ENCODE measurements at regions not wholly inside any gene's neighbourhood (a gene's known extent, or its start where the extent isn't known, plus 50 kb on each side); places are given as distances from the start of the nearest gene placed in this dataset.

DNA sequence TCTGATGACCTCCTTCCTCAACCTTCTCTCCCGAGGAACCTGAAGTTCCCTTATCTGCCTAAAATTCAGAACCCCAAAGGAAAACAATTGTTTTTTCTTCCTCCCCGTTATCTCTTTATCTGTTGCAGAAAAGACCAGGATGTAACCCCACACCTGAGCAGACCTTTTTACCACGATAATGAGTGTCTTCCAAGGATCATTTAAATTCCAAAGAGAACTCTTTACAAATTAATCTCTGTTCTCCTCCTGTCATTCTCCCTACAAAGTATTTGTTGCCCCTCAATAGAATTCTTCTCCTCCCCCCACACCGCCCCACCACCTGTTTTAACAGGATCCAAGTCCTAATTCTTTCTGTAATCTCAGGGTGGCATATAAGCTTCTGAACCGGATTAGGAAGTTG, 78.5 kb upstream of the NLGN4X start:
- no peak overlapping the region for H3K9ac ChIP-seq
- no peak for DNase-seq
- no peaks in the 10 kb centered on the region for H3K9me2 ChIP-seq
- no peak overlapping the region for H2AFZ ChIP-seq (ENCODE audit: low read depth)
- CTCF ChIA-PET, result no interaction called here
- H3K36me3 ChIP-seq (replicated peaks in 1 of 2; ENCODE audit: control insufficient read depth in 1 of 2, insufficient read depth in 2 of 2, low read length in 1 of 2), result no peaks in the 10 kb centered on the region
- no peaks in the 10 kb centered on the region for H3K4me1 ChIP-seq (ENCODE audit: control insufficient read depth in 1 of 2, insufficient read depth in 2 of 2, low read depth in 1 of 2, low read length in 1 of 2)
- H3K9me3 ChIP-seq, result no peaks in the 10 kb centered on the region
- H3K79me2 ChIP-seq (ENCODE audit: insufficient read depth), result no peaks in the 10 kb centered on the region
- no peak overlapping the region for H3K27ac ChIP-seq (ENCODE audit: low read depth in 2 of 2, low read length in 1 of 2)
- H3K4me2 ChIP-seq, result no peak overlapping the region
- WGBS (ENCODE audit: low lambda C conversion rate), result 16% methylated on average over 5 of the region's 5 CpGs
- no peaks in the 10 kb centered on the region for H3F3A ChIP-seq (replicated peaks; ENCODE audit: insufficient read depth)
- no peaks in the 10 kb centered on the region for H3K27me3 ChIP-seq (ENCODE audit: insufficient read depth)
- no peaks in the 10 kb centered on the region for H4K20me1 ChIP-seq (ENCODE audit: insufficient read depth)
- TF ChIP-seq, protein P1, sequence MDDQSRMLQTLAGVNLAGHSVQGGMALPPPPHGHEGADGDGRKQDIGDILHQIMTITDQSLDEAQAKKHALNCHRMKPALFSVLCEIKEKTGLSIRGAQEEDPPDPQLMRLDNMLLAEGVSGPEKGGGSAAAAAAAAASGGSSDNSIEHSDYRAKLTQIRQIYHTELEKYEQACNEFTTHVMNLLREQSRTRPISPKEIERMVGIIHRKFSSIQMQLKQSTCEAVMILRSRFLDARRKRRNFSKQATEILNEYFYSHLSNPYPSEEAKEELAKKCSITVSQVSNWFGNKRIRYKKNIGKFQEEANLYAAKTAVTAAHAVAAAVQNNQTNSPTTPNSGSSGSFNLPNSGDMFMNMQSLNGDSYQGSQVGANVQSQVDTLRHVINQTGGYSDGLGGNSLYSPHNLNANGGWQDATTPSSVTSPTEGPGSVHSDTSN (IDR thresholded peaks at IDR 0.05), result no peak
- TF ChIP-seq RXRA (IDR thresholded peaks at IDR 0.05; ENCODE audit: borderline replicate concordance, low read depth) (no peak), MEF2A (IDR thresholded peaks at IDR 0.05; ENCODE audit: borderline replicate concordance, low read depth) (no peak), TAF1 (IDR thresholded peaks at IDR 0.05; ENCODE audit: borderline replicate concordance, low read depth, low read length) (no peak), ELF1 (IDR thresholded peaks at IDR 0.05) (no peak), GATA2 (CRISPR knock-in tag; IDR thresholded peaks at IDR 0.05) (no peak), JUND (IDR thresholded peaks at IDR 0.05) (no peak), NRF1 (IDR thresholded peaks at IDR 0.05; ENCODE audit: low read depth, low read length) (no peak), GABPA (IDR thresholded peaks at IDR 0.05; ENCODE audit: low read depth) (no peak), FOXJ3 (CRISPR knock-in tag; IDR thresholded peaks at IDR 0.05) (no peak), CHD2 (IDR thresholded peaks at IDR 0.05; ENCODE audit: low read length, partially characterized antibody) (no peak)
- TF ChIP-seq, protein P2, sequence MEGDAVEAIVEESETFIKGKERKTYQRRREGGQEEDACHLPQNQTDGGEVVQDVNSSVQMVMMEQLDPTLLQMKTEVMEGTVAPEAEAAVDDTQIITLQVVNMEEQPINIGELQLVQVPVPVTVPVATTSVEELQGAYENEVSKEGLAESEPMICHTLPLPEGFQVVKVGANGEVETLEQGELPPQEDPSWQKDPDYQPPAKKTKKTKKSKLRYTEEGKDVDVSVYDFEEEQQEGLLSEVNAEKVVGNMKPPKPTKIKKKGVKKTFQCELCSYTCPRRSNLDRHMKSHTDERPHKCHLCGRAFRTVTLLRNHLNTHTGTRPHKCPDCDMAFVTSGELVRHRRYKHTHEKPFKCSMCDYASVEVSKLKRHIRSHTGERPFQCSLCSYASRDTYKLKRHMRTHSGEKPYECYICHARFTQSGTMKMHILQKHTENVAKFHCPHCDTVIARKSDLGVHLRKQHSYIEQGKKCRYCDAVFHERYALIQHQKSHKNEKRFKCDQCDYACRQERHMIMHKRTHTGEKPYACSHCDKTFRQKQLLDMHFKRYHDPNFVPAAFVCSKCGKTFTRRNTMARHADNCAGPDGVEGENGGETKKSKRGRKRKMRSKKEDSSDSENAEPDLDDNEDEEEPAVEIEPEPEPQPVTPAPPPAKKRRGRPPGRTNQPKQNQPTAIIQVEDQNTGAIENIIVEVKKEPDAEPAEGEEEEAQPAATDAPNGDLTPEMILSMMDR (IDR thresholded peaks at IDR 0.05), result no peak
- TF ChIP-seq, protein P3, sequence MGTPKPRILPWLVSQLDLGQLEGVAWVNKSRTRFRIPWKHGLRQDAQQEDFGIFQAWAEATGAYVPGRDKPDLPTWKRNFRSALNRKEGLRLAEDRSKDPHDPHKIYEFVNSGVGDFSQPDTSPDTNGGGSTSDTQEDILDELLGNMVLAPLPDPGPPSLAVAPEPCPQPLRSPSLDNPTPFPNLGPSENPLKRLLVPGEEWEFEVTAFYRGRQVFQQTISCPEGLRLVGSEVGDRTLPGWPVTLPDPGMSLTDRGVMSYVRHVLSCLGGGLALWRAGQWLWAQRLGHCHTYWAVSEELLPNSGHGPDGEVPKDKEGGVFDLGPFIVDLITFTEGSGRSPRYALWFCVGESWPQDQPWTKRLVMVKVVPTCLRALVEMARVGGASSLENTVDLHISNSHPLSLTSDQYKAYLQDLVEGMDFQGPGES (IDR thresholded peaks at IDR 0.05; ENCODE audit: low read depth, low read length), result no peak
- H3K4me3 ChIP-seq (ENCODE audit: low read depth in 2 of 2, low read length in 1 of 2), result no peak overlapping the region
- POLR2A ChIA-PET, result no interaction called here

DNA sequence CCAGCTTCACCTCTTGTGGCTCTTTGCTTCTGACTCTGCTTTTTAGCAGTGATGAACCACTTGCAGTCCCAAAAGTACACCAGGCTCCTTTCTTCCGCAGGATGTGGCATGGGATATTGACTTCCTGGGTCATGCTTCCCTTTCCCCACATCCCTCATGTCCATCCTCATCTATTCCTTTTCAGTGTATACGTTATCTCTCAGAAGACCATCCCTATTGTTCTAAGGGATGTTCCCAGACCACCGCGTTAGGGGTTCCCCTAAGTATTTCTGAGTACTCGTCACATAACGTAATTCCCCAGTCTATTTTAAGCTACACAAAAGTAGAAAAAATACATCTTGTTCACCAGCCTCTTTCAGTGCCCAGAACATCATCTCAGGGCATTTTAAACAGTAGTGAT, 71.1 kb upstream of the NLGN4X start:
- 37% methylated on average over 6 of the region's 6 CpGs for WGBS (ENCODE audit: low lambda C conversion rate)

More for the DNA sequence above, 71.1 kb upstream of the NLGN4X start:
- H3K9me2 ChIP-seq, result no peaks in the 10 kb centered on the region
- H3K4me1 ChIP-seq (ENCODE audit: control insufficient read depth in 1 of 2, insufficient read depth in 2 of 2, low read depth in 1 of 2, low read length in 1 of 2), result no peaks in the 10 kb centered on the region
- no peak overlapping the region for H3K9ac ChIP-seq
- no peaks in the 10 kb centered on the region for H3K36me3 ChIP-seq (replicated peaks in 1 of 2; ENCODE audit: control insufficient read depth in 1 of 2, insufficient read depth in 2 of 2, low read length in 1 of 2)
- H3K79me2 ChIP-seq (ENCODE audit: insufficient read depth), result no peaks in the 10 kb centered on the region
- TF ChIP-seq, protein P1 (IDR thresholded peaks at IDR 0.05), result no peak
- TF ChIP-seq TEAD4 (IDR thresholded peaks at IDR 0.05; ENCODE audit: borderline replicate concordance, insufficient read depth) (no peak), SMC3 (IDR thresholded peaks at IDR 0.05; ENCODE audit: low read depth, low read length) (no peak), GABPA (IDR thresholded peaks at IDR 0.05; ENCODE audit: low read depth) (no peak), NFIC (IDR thresholded peaks at IDR 0.05; ENCODE audit: borderline replicate concordance) (no peak), JUND (IDR thresholded peaks at IDR 0.05) (no peak), TAF1 (IDR thresholded peaks at IDR 0.05; ENCODE audit: borderline replicate concordance, low read depth, low read length) (no peak), MXI1 (IDR thresholded peaks at IDR 0.05; ENCODE audit: low read depth, low read length) (no peak)
- TF ChIP-seq, protein P4, sequence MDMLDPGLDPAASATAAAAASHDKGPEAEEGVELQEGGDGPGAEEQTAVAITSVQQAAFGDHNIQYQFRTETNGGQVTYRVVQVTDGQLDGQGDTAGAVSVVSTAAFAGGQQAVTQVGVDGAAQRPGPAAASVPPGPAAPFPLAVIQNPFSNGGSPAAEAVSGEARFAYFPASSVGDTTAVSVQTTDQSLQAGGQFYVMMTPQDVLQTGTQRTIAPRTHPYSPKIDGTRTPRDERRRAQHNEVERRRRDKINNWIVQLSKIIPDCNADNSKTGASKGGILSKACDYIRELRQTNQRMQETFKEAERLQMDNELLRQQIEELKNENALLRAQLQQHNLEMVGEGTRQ (IDR thresholded peaks at IDR 0.05; ENCODE audit: borderline replicate concordance, low read depth, low read length), result no peak
- TF ChIP-seq, protein P2 (IDR thresholded peaks at IDR 0.05), result no peak
- no peaks in the 10 kb centered on the region for H3K27me3 ChIP-seq (ENCODE audit: insufficient read depth)
- no peak overlapping the region for H3K4me2 ChIP-seq
- H2AFZ ChIP-seq (ENCODE audit: low read depth), result no peak overlapping the region
- no peak for DNase-seq
- H3F3A ChIP-seq (replicated peaks; ENCODE audit: insufficient read depth), result no peaks in the 10 kb centered on the region
- CTCF ChIA-PET, result no interaction called here
- POLR2A ChIA-PET, result no interaction called here
- H3K9me3 ChIP-seq, result no peaks in the 10 kb centered on the region
- H4K20me1 ChIP-seq (ENCODE audit: insufficient read depth), result no peaks in the 10 kb centered on the region
- H3K27ac ChIP-seq (ENCODE audit: low read depth in 2 of 2, low read length in 1 of 2), result no peak overlapping the region
- H3K4me3 ChIP-seq (ENCODE audit: low read depth in 2 of 2, low read length in 1 of 2), result no peak overlapping the region
